DMS53 treated with DMSO at 0.1 percent for 48 hours (cell line): ENCODE measurements at regions not wholly inside any gene's neighbourhood (a gene's known extent, or its start where the extent isn't known, plus 50 kb on each side); places are given as distances from the start of the nearest gene placed in this dataset.
"Not testable (repeated sequence)": the region's sequence is repeated elsewhere in the genome, so short reads cannot be mapped to it uniquely, and the experiment has no call there.

Experiments
- DNase-seq: peaks from one replicate; lab custom pipeline; 2025; ENCODE audit not compliant: unreplicated experiment; lab: John Stamatoyannopoulos, UW

GRCh38 chrX:128805236-128805635 is 718.1 kb downstream of the SMARCA1 start:
- no peak for DNase-seq

GRCh38 chrX:128804828-128805227 is 718.5 kb downstream of the SMARCA1 start:
- DNase-seq, result no peak

GRCh38 chrX:128800138-128800537 is 723.2 kb downstream of the SMARCA1 start:
- DNase-seq, result peak; percentile 10

GRCh38 chrX:128783139-128783538 is 730.9 kb upstream of the ACTRT1 start:
- DNase-seq, result not testable (repeated sequence)

GRCh38 chrX:128781506-128781905 is 729.3 kb upstream of the ACTRT1 start:
- DNase-seq, result peak; percentile 49

- no peak for DNase-seq
Observed at GRCh38 chrX:128780934-128781333, 728.7 kb upstream of the ACTRT1 start.

- no peak for DNase-seq
Observed at GRCh38 chrX:128769495-128769894, 717.3 kb upstream of the ACTRT1 start.

- no peak for DNase-seq
Observed at GRCh38 chrX:128759745-128760144, 707.5 kb upstream of the ACTRT1 start.

- DNase-seq, result no peak
Observed at GRCh38 chrX:128759177-128759576, 707.0 kb upstream of the ACTRT1 start.

- DNase-seq, result no peak
Observed at GRCh38 chrX:128754130-128754529, 701.9 kb upstream of the ACTRT1 start.

GRCh38 chrX:128739539-128739938 is 687.3 kb upstream of the ACTRT1 start:
- no peak for DNase-seq

- no peak for DNase-seq
Observed at GRCh38 chrX:128728943-128729342, 676.7 kb upstream of the ACTRT1 start.

GRCh38 chrX:128717635-128718578 is 665.7 kb upstream of the ACTRT1 start:
- no peak for DNase-seq

- DNase-seq, result no peak
Observed at GRCh38 chrX:128714425-128714824, 662.2 kb upstream of the ACTRT1 start.

- DNase-seq, result no peak
Observed at GRCh38 chrX:128699716-128700285, 647.6 kb upstream of the ACTRT1 start.

- DNase-seq, result no peak
Observed at GRCh38 chrX:128698573-128699181, 646.5 kb upstream of the ACTRT1 start.

- no peak for DNase-seq
Observed at GRCh38 chrX:128691872-128692271, 639.7 kb upstream of the ACTRT1 start.

GRCh38 chrX:128685387-128685786 is 633.2 kb upstream of the ACTRT1 start:
- no peak for DNase-seq

GRCh38 chrX:128676651-128677050 is 624.4 kb upstream of the ACTRT1 start:
- DNase-seq, result no peak

GRCh38 chrX:128674326-128675086 is 622.3 kb upstream of the ACTRT1 start:
- DNase-seq, result not testable (repeated sequence)

GRCh38 chrX:128664211-128664610 is 612.0 kb upstream of the ACTRT1 start:
- no peak for DNase-seq
